ENCODE measurements at regions not wholly inside any gene's neighbourhood (a gene's known extent, or its start where the extent isn't known, plus 50 kb on each side); places are given as distances from the start of the nearest gene placed in this dataset.
"Not testable (repeated sequence)": the region's sequence is repeated elsewhere in the genome, so short reads cannot be mapped to it uniquely, and the experiment has no call there.

DNA sequence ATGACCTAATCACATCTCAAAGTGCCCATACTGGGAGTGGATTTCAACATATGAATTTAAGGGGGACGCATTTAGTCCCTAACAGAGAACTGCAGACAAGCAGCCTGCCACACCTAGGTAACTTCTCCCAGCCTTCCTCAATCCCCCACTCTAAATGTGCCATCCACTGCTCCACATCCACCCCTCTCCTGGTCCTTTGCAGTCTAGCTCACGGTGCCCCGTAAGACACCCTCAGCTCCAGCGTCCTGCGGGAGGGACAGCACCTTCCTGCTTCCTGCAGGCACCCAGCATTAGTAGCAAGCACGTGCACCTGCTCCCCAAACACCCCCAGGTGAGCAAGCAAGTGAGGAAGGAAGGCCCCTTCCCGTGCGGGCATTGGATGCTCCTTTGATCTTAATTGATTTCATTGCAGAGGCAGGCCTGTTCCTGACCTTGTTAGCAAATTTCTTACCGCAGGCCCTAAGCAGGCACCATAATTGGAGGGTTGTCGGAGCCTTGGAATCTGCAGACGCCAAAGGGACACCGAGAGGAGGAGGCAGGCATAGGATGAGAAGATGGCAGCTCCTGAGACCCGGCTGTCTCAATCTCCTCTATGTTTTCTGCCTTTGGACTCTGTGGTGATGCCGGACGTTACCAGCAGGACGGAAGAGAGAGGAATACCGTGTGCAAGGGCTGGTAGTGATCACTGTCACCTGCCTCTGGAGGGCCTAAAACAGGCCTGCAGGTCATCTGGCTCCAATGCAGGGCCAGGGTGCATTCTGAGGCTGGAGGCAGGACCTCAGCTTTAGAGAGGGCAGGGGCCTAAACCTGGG lies 75.8 kb upstream of the CHST15 start:
- no peak overlapping the region for H3K4me3 ChIP-seq
- TF ChIP-seq, protein P1, sequence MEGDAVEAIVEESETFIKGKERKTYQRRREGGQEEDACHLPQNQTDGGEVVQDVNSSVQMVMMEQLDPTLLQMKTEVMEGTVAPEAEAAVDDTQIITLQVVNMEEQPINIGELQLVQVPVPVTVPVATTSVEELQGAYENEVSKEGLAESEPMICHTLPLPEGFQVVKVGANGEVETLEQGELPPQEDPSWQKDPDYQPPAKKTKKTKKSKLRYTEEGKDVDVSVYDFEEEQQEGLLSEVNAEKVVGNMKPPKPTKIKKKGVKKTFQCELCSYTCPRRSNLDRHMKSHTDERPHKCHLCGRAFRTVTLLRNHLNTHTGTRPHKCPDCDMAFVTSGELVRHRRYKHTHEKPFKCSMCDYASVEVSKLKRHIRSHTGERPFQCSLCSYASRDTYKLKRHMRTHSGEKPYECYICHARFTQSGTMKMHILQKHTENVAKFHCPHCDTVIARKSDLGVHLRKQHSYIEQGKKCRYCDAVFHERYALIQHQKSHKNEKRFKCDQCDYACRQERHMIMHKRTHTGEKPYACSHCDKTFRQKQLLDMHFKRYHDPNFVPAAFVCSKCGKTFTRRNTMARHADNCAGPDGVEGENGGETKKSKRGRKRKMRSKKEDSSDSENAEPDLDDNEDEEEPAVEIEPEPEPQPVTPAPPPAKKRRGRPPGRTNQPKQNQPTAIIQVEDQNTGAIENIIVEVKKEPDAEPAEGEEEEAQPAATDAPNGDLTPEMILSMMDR (IDR thresholded peaks at IDR 0.05) = no peak
- peaks cover 0 to 5% (median 0%) of the 10 kb centered on the region in 7 donors for H3K27me3 ChIP-seq
- intact Hi-C loops (cut with DNase I) = no loop called here
- H3K4me1 ChIP-seq = no peaks in the 10 kb centered on the region
- DNase-seq (no peak), ATAC-seq (no peak)
- H3K9me3 ChIP-seq = no peaks in the 10 kb centered on the region
- no peaks in the 10 kb centered on the region for H3K36me3 ChIP-seq
- WGBS, 2 donors = 89% methylated on average over 17 of the region's 17 CpGs
- H3K27ac ChIP-seq = no peak overlapping the region

DNA sequence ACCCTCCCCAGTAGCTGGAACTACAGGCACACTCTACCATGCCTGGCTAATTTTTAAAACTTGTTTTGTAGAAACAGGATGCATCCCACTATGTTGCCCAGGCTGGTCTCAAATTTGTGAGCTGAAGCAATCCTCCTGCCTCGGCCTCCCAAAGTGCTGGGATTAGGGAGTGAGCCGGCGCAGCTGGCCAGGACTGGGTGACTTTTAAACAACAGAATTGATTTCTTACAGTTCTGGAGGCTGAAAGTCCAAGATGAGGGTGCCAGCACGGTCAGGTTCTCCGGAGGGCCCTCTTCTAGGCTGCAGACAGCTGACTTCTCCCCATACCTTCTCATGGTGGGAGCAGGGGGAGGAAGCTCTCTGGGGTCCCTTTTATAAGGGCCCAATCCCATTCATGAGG lies 75.2 kb upstream of the CHST15 start:
- H3K9me3 ChIP-seq = no peaks in the 10 kb centered on the region
- no peak overlapping the region for H3K27ac ChIP-seq
- no peak overlapping the region for H3K4me3 ChIP-seq
- ATAC-seq (no peak), DNase-seq (no peak)
- intact Hi-C loops (cut with DNase I) = no loop called here
- TF ChIP-seq, protein P1 (IDR thresholded peaks at IDR 0.05) = no peak
- no peaks in the 10 kb centered on the region for H3K4me1 ChIP-seq
- H3K27me3 ChIP-seq = peaks cover 0 to 5% (median 0%) of the 10 kb centered on the region in 7 donors
- 93 to 98% methylated on average over 5 of the region's 5 CpGs for WGBS, 2 donors
- H3K36me3 ChIP-seq = no peaks in the 10 kb centered on the region

DNA sequence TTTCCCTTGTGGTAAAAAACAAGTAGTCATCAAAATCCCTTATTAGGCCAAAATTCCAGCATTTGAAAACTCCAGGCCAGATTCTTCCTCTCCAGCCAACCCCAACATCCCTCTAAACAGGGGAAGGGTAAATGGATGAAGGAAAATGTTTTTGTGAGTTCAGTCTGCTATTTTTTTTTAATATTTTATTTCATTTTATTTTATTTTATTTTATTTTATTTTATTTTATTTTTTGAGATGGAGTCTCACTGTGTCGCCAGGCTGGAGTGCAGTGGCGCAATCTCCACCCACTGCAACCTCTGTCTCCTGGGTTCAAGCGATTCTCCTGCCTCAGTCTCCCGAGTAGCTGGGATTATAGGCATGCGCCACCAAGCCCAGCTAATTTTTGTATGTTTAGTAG lies 74.5 kb upstream of the CHST15 start:
- H3K4me1 ChIP-seq; ATAC-seq; H3K27ac ChIP-seq; H3K4me3 ChIP-seq; H3K9me3 ChIP-seq; H3K27me3 ChIP-seq; intact Hi-C loops (cut with DNase I); DNase-seq; H3K36me3 ChIP-seq: not testable (repeated sequence)
- 96 to 98% methylated on average over 5 of the region's 5 CpGs for WGBS, 2 donors

DNA sequence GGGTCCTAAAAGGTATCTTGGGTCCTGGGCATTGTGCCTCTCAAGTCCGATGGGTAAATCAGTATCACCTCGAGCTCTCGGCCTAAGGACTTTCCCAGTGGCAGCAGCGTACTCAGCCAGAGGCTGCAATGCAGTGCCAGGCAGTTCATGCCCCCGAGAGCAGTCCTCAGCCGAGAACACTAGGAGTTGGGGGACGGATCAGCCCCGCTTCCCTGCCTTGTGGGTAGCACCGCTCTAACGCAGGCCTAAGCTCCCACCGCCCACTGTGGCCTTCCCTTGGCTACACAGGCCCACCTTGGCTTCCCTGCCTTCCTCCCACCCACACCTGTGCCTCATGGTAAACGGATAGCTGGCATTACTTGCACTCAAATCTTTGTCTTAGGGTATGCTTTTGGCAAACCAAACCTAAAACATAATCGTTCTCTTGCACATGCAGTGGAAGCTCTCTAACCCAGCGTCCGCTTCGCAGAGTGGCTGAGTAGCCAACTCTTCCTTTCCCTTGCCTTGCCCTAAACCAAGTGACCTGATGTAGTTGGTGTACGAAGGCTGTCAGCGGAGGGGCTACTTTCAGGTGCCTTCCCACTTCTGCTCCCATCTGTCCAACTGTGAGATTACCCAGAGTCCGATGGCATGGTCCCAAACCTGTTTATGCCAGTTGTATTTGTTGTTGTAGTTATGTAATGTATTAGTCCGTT lies 73.2 kb upstream of the CHST15 start:
- no peaks in the 10 kb centered on the region for H3K36me3 ChIP-seq
- no peak for ATAC-seq
- intact Hi-C loops (cut with DNase I) = no loop called here
- no peak overlapping the region for H3K4me3 ChIP-seq
- no peaks in the 10 kb centered on the region for H3K4me1 ChIP-seq
- TF ChIP-seq, protein P1 (IDR thresholded peaks at IDR 0.05) = no peak
- no peaks in the 10 kb centered on the region for H3K9me3 ChIP-seq
- no peak overlapping the region for H3K27ac ChIP-seq
- peaks cover 0 to 6% (median 0%) of the 10 kb centered on the region in 7 donors for H3K27me3 ChIP-seq
- 86 to 92% methylated on average over 20 of the region's 20 CpGs for WGBS, 2 donors
- no peak for DNase-seq

DNA sequence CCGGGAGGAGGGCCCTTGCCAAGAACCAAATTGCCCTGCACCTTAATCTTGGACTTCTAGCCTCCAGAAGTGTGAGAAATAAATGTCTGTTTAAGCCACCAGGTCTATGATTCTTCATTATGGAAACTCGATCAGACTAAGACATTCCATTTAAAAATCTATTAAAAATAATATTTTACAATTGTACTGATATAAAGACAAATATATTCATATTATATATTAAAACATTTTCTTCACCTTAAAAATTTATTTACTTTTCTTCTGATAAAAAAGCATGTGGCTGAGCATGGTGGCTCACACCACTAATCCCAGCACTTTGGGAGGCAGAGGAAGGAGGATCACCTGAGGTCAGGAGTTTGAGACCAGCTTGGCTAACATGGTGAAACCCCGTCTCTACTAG lies 72.4 kb upstream of the CHST15 start:
- no peaks in the 10 kb centered on the region for H3K9me3 ChIP-seq
- no peaks in the 10 kb centered on the region for H3K36me3 ChIP-seq
- ATAC-seq = no peak
- intact Hi-C loops (cut with DNase I) = no loop called here
- no peak overlapping the region for H3K27ac ChIP-seq
- H3K4me3 ChIP-seq = no peak overlapping the region
- peaks cover 0 to 6% (median 0%) of the 10 kb centered on the region in 7 donors for H3K27me3 ChIP-seq
- TF ChIP-seq, protein P1 (IDR thresholded peaks at IDR 0.05) = no peak
- DNase-seq = no peak
- no peaks in the 10 kb centered on the region for H3K4me1 ChIP-seq
- WGBS, 2 donors = 91 to 94% methylated on average over 3 of the region's 3 CpGs

All from heart right ventricle (tissue), 16 donors.